ENCODE measurements at regions not wholly inside any gene's neighbourhood (a gene's known extent, or its start where the extent isn't known, plus 50 kb on each side); places are given as distances from the start of the nearest gene placed in this dataset.

- no peak for DNase-seq
These were observed 74.6 kb upstream of the LRATD1 start for GRCh38 chr2:14557916-14558315.

- DNase-seq, result no peak
These were observed 74.1 kb upstream of the LRATD1 start for GRCh38 chr2:14558335-14558919.

- DNase-seq, result no peak
These were observed 71.8 kb upstream of the LRATD1 start for GRCh38 chr2:14560716-14561115.

GRCh38 chr2:14563324-14563723 lies 69.2 kb upstream of the LRATD1 start:
- no peak for DNase-seq

- no peak for DNase-seq
These were observed 66.9 kb upstream of the LRATD1 start for GRCh38 chr2:14565666-14566065.

GRCh38 chr2:14567561-14567960 lies 65.0 kb upstream of the LRATD1 start:
- no peak for DNase-seq

GRCh38 chr2:14569294-14569693 lies 63.2 kb upstream of the LRATD1 start:
- no peak for DNase-seq

- DNase-seq, result no peak
These were observed 59.9 kb upstream of the LRATD1 start for GRCh38 chr2:14572633-14573032.

- no peak for DNase-seq
These were observed 54.7 kb upstream of the LRATD1 start for GRCh38 chr2:14577843-14578242.

All from stimulated activated CD4-positive, alpha-beta T cell treated with anti-CD3 and anti-CD28 coated beads, Interleukin-2, amount 100 ng/mL, for 48 hours (primary cell).